Psoas muscle (tissue), 7 donors: ENCODE measurements at regions not wholly inside any gene's neighbourhood (a gene's known extent, or its start where the extent isn't known, plus 50 kb on each side); places are given as distances from the start of the nearest gene placed in this dataset.

Experiments
- ATAC-seq, 4 donors: fragments of 200-7000 bp; cut with Tn5 transposase; one replicate each; pipeline ENCODE4 v1.9.1; 2020; ENCODE audit warnings: moderate library complexity in 3 of 4, mild to moderate bottlenecking in 2 of 4
- DNase-seq, 2 donors: peaks; one replicate each; pipeline ENCODE4 v3.0.0-alpha.2; 2020
- H3K27ac ChIP-seq: fragments of 200-600 bp; one replicate; pipeline ENCODE4 v1.8.0; 2022
- H3K27me3 ChIP-seq, 3 donors: fragments of 200-600 bp in 1 of 3; one replicate each; pipeline versions ENCODE4 v1.6.1 to v1.8.0; 2013 to 2022; ENCODE audit warnings: low read length in 2 of 3, mild to moderate bottlenecking in 2 of 3, moderate library complexity in 1 of 3; ENCODE audit not compliant: insufficient read depth in 3 of 3
- H3K36me3 ChIP-seq, 2 donors: fragments of 200-600 bp in 1 of 2; one replicate each; pipeline versions ENCODE4 v1.6.1 to v1.8.0; 2013 to 2022; ENCODE audit warnings: low read depth in 1 of 2, mild to moderate bottlenecking in 1 of 2, moderate library complexity in 1 of 2; ENCODE audit not compliant: insufficient read depth in 1 of 2
- H3K4me1 ChIP-seq: fragments of 200-600 bp; one replicate; pipeline ENCODE4 v1.8.0; 2022
- H3K4me3 ChIP-seq: fragments of 200-600 bp; one replicate; pipeline ENCODE4 v1.8.0; 2022; ENCODE audit warnings: mild to moderate bottlenecking
- H3K9me3 ChIP-seq: fragments of 200-600 bp; one replicate; pipeline ENCODE4 v1.8.0; 2022
- WGBS, 3 donors: extraction: QIAGEN DNeasy Blood & Tissue Kit; methylation state at CpG; one replicate each; pipeline versions ENCODE4 v1.1.6 to v1.1.7; 2013; 5-methylcytosine and 5-hydroxymethylcytosine counted together
- intact Hi-C, 2 donors: fragments of 100-400 bp; cut with DNase I; formaldehyde crosslinking; loops; one replicate each; pipeline versions ENCODE4 v1.11.0 to v1.14.2; 2022
- TF ChIP-seq, protein P1 (sequence below): fragments of 200-600 bp; IDR thresholded peaks from one replicate; pipeline ENCODE4 v1.8.0; 2022; ENCODE audit warnings: antibody characterized with exemption
- donor health status: healthy with polysubstance abuse.
- donor health status: DM: no; HTN: no; CAD: no; lungs with moderate emphysema.
- donor health status: Bipolar disorder and iron deficiency.
- donor health status: healthy.
- donor health status: DM: yes; HTN: yes; CAD: no.
- donor health status: DM: no; HTN: no; CAD: no.
- donor health status: DM: yes; HTN: yes; CAD: no.

GRCh38 chr12:124205405-124205804, 89.5 kb upstream of the RFLNA start:
- Histone ChIP-seq H3K36me3 (no peaks in the 10 kb centered on the region), H3K4me1 (no peaks in the 10 kb centered on the region), H3K4me3 (no peak overlapping the region), H3K27me3 (no peaks in the 10 kb centered on the region), H3K9me3 (peaks cover 12% of the 10 kb centered on the region), H3K27ac (no peak overlapping the region)
- DNase-seq (no peak), ATAC-seq (no peak)
- 94 to 98% (median 96%) methylated on average over 2 of the region's 2 CpGs for WGBS, 3 donors
- TF ChIP-seq, protein P1, sequence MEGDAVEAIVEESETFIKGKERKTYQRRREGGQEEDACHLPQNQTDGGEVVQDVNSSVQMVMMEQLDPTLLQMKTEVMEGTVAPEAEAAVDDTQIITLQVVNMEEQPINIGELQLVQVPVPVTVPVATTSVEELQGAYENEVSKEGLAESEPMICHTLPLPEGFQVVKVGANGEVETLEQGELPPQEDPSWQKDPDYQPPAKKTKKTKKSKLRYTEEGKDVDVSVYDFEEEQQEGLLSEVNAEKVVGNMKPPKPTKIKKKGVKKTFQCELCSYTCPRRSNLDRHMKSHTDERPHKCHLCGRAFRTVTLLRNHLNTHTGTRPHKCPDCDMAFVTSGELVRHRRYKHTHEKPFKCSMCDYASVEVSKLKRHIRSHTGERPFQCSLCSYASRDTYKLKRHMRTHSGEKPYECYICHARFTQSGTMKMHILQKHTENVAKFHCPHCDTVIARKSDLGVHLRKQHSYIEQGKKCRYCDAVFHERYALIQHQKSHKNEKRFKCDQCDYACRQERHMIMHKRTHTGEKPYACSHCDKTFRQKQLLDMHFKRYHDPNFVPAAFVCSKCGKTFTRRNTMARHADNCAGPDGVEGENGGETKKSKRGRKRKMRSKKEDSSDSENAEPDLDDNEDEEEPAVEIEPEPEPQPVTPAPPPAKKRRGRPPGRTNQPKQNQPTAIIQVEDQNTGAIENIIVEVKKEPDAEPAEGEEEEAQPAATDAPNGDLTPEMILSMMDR, result no peak
- intact Hi-C loops, result no loop called here

DNA sequence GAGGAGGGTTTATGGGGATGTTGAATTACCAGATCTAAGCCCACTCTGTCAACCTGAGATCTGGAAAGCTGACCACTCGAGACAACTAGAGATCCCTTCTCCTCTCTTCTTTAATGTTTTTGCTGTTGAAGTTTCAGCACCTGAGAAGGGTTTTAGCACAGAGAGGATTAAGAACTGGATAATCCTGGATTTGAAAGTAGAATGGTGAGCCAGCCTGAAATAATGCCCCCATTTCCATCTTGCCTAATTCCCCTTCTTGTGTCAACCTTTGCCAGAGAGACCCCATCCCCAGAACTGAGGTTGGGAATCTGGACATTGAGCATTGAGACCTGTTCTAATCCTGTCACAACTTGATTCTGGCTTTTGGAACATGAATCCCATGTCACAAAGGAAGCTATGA, 87.8 kb upstream of the RFLNA start:
- H3K27ac ChIP-seq, result no peak overlapping the region
- DNase-seq (no peak), ATAC-seq (no peak)
- no peaks in the 10 kb centered on the region for H3K36me3 ChIP-seq
- intact Hi-C loops, result no loop called here
- WGBS, 3 donors, result 41 to 72% (median 58%) methylated on average over 1 of the region's 1 CpG
- no peaks in the 10 kb centered on the region for H3K4me1 ChIP-seq
- no peaks in the 10 kb centered on the region for H3K27me3 ChIP-seq
- H3K9me3 ChIP-seq, result peaks cover 12% of the 10 kb centered on the region
- H3K4me3 ChIP-seq, result no peak overlapping the region
- TF ChIP-seq, protein P1, result no peak

DNA sequence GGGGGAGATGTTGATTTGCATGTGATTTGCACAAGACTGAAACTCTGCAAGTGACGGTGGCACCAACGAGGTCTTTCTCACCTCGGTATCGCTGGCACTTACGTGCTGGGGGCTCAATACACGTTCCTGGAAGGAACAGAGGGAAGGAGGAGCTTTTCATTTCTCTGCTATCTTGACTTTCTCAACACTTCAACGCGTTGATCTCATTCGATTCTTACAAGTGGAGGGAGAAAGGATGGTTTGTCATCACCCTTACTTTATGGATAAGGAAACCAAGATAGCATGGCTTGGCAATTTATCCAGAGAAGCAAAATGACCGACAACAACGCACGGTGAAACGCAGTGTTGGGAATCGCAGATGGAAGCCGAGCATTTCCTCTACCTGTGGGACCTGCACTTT, 87.3 kb upstream of the RFLNA start:
- Histone ChIP-seq H3K4me3 (no peak overlapping the region), H3K27ac (no peak overlapping the region), H3K36me3 (no peaks in the 10 kb centered on the region), H3K9me3 (peaks cover 12% of the 10 kb centered on the region), H3K27me3 (no peaks in the 10 kb centered on the region), H3K4me1 (no peaks in the 10 kb centered on the region)
- ATAC-seq, result no peak
- TF ChIP-seq, protein P1, result no peak
- DNase-seq, result no peak
- 81 to 82% (median 81%) methylated on average over 15 of the region's 15 CpGs for WGBS, 3 donors
- intact Hi-C loops, result no loop called here

DNA sequence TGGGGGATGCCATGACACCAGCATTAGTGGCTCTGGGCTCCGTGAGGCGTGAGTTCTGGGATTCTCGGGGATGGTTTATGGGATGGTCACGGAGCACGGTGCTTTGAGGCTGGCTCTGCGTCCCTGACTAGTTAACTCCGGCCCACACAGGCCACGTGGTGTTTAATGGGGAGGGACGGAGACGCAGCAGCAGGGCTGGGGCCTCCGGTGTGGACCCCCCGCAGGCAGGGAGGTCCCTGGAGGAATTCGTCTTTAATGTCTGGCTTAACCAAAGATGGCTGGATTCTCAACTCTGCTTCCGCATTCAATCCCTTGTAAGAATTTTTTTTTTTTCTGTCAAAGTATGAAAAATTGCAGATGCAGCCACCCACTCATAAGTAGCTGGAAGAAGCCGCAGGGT, 86.4 kb upstream of the RFLNA start:
- ATAC-seq (no peak), DNase-seq (no peak)
- H3K9me3 ChIP-seq, result peaks cover 12% of the 10 kb centered on the region
- H3K27me3 ChIP-seq, result no peaks in the 10 kb centered on the region
- no peak overlapping the region for H3K27ac ChIP-seq
- no peaks in the 10 kb centered on the region for H3K36me3 ChIP-seq
- TF ChIP-seq, protein P1, result no peak
- intact Hi-C loops, result no loop called here
- WGBS, 3 donors, result 62 to 74% (median 69%) methylated on average over 15 of the region's 15 CpGs
- H3K4me1 ChIP-seq, result no peaks in the 10 kb centered on the region
- H3K4me3 ChIP-seq, result no peak overlapping the region

- no peaks in the 10 kb centered on the region for H3K4me1 ChIP-seq
- peaks cover 1% of the 10 kb centered on the region for H3K9me3 ChIP-seq
- no peak overlapping the region for H3K27ac ChIP-seq
- H3K36me3 ChIP-seq, result no peaks in the 10 kb centered on the region
- no peaks in the 10 kb centered on the region for H3K27me3 ChIP-seq
- ATAC-seq (no peak), DNase-seq (no peak)
- intact Hi-C loops, result no loop called here
- no peak overlapping the region for H3K4me3 ChIP-seq
- TF ChIP-seq, protein P1, result no peak
- WGBS, 3 donors, result 45 to 64% (median 56%) methylated on average over 4 of the region's 4 CpGs
Measured at GRCh38 chr12:124210991-124211577, 83.8 kb upstream of the RFLNA start.
